ENCODE measurements at regions not wholly inside any gene's neighbourhood (a gene's known extent, or its start where the extent isn't known, plus 50 kb on each side); places are given as distances from the start of the nearest gene placed in this dataset.
A peak's percentile ranks its signal among the peaks of the same experiment; 100 is the strongest.

DNA sequence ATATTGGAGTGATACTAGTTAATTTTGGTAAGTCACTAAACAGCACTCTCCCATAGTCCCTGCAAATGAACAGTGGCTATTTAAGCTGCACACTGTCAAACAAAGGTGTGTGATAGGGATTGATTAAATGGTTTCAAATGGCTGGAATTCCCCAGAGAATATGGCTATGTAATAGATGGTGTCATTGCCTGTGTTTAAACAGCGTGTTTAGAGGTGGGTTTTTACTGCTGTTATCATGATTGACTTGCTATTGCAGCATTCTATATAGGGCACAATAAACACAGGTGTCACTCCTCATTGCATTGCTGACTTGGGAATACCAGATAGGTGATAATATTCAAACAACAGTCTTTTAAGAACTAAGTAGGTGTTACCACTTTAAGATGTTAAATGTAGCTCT lies 171.7 kb upstream of the MAN1A1 start:
- Histone ChIP-seq H3K9me2 (ENCODE audit: insufficient read depth, low read length) (no peaks in the 10 kb centered on the region), H3K79me2 (ENCODE audit: insufficient read depth, low read depth, low read length) (no peaks in the 10 kb centered on the region), H4K20me1 (ENCODE audit: insufficient read depth, low read length) (no peaks in the 10 kb centered on the region), H3K4me1 (ENCODE audit: insufficient read depth, low read length, poor library complexity, severe bottlenecking) (peaks cover 72% of the 10 kb centered on the region), H3K9me3 (ENCODE audit: low read length) (peaks cover 33% of the 10 kb centered on the region), H3K36me3 (ENCODE audit: insufficient read depth, low read length) (peaks cover 45% of the 10 kb centered on the region), H3K27ac (ENCODE audit: low read depth, low read length, poor library complexity, severe bottlenecking) (peak overlapping the region; percentile 96), H3K4me2 (ENCODE audit: low read length) (peak overlapping the region; percentile 65), H3K4me3 (ENCODE audit: low read depth, low read length, poor library complexity, severe bottlenecking) (no peak overlapping the region), H2AFZ (ENCODE audit: low read length) (peak overlapping the region; percentile 43; the same call in 1 of the 2 replicates)
- no peak for DNase-seq (ENCODE audit: low spot score)
- TF ChIP-seq, protein P1, sequence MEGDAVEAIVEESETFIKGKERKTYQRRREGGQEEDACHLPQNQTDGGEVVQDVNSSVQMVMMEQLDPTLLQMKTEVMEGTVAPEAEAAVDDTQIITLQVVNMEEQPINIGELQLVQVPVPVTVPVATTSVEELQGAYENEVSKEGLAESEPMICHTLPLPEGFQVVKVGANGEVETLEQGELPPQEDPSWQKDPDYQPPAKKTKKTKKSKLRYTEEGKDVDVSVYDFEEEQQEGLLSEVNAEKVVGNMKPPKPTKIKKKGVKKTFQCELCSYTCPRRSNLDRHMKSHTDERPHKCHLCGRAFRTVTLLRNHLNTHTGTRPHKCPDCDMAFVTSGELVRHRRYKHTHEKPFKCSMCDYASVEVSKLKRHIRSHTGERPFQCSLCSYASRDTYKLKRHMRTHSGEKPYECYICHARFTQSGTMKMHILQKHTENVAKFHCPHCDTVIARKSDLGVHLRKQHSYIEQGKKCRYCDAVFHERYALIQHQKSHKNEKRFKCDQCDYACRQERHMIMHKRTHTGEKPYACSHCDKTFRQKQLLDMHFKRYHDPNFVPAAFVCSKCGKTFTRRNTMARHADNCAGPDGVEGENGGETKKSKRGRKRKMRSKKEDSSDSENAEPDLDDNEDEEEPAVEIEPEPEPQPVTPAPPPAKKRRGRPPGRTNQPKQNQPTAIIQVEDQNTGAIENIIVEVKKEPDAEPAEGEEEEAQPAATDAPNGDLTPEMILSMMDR (conservative IDR thresholded peaks at IDR 0.05; ENCODE audit: low read length), result no peak
- no peak for TF ChIP-seq EZH2phosphoT487 (IDR thresholded peaks at IDR 0.05; ENCODE audit: borderline replicate concordance, low read depth, low read length)
- CTCF ChIA-PET (ENCODE audit: unreplicated experiment), result no interaction called here
- no TSS peak for BruUV-seq (replicated peaks)
- intact Hi-C loops (cut with micrococcal nuclease; ENCODE audit: unreplicated experiment), result no loop called here
- POLR2A ChIA-PET, result interaction anchor here (0.5 to 2.1 kb wide), 9 partner anchors 13 to 161 kb away, joined by 3 to 11 read pairs (median 3); no protein-coding TSS in a partner anchor

- Histone ChIP-seq H2AFZ (ENCODE audit: low read length) (peak overlapping the region; percentile 28; the same call in 1 of the 2 replicates), H4K20me1 (ENCODE audit: insufficient read depth, low read length) (no peaks in the 10 kb centered on the region), H3K9me3 (ENCODE audit: low read length) (peaks cover 35% of the 10 kb centered on the region), H3K79me2 (ENCODE audit: insufficient read depth, low read depth, low read length) (no peaks in the 10 kb centered on the region), H3K27ac (ENCODE audit: low read depth, low read length, poor library complexity, severe bottlenecking) (no peak overlapping the region), H3K4me2 (ENCODE audit: low read length) (0 out of 2 replicates have a peak overlapping the region, but pooled peaks have one; percentile 0), H3K4me3 (ENCODE audit: low read depth, low read length, poor library complexity, severe bottlenecking) (no peak overlapping the region), H3K9me2 (ENCODE audit: insufficient read depth, low read length) (no peaks in the 10 kb centered on the region), H3K4me1 (ENCODE audit: insufficient read depth, low read length, poor library complexity, severe bottlenecking) (peaks cover 34% of the 10 kb centered on the region), H3K36me3 (ENCODE audit: insufficient read depth, low read length) (peaks cover 30% of the 10 kb centered on the region)
- CTCF ChIA-PET (ENCODE audit: unreplicated experiment), result no interaction called here
- intact Hi-C loops (cut with micrococcal nuclease; ENCODE audit: unreplicated experiment), result no loop called here
- DNase-seq (ENCODE audit: low spot score), result peak; percentile 42
- POLR2A ChIA-PET, result interaction anchor here (0.6 to 1.1 kb wide), 3 partner anchors 69 to 366 kb away, joined by 3 to 5 read pairs (median 3); no protein-coding TSS in a partner anchor
- TF ChIP-seq, protein P1 (conservative IDR thresholded peaks at IDR 0.05; ENCODE audit: low read length), result no peak
- no peak for TF ChIP-seq EZH2phosphoT487 (IDR thresholded peaks at IDR 0.05; ENCODE audit: borderline replicate concordance, low read depth, low read length)
- no TSS peak for BruUV-seq (replicated peaks)
Observed at GRCh38 chr6:119517428-119517827, 167.9 kb upstream of the MAN1A1 start.

GRCh38 chr6:119514345-119514744 lies 164.8 kb upstream of the MAN1A1 start:
- peaks cover 25% of the 10 kb centered on the region for H3K4me1 ChIP-seq (ENCODE audit: insufficient read depth, low read length, poor library complexity, severe bottlenecking)
- DNase-seq (ENCODE audit: low spot score), result no peak
- peaks cover 10% of the 10 kb centered on the region for H3K9me3 ChIP-seq (ENCODE audit: low read length)
- H3K9me2 ChIP-seq (ENCODE audit: insufficient read depth, low read length), result no peaks in the 10 kb centered on the region
- intact Hi-C loops (cut with micrococcal nuclease; ENCODE audit: unreplicated experiment), result no loop called here
- POLR2A ChIA-PET, result interaction anchor here (1.5 to 2.9 kb wide), 2 partner anchors 11 to 79 kb away, joined by 4 to 7 read pairs; no protein-coding TSS in a partner anchor
- no peak overlapping the region for H3K4me3 ChIP-seq (ENCODE audit: low read depth, low read length, poor library complexity, severe bottlenecking)
- H2AFZ ChIP-seq (ENCODE audit: low read length), result peak overlapping the region; percentile 13; the same call in 1 of the 2 replicates
- CTCF ChIA-PET (ENCODE audit: unreplicated experiment), result no interaction called here
- H3K79me2 ChIP-seq (ENCODE audit: insufficient read depth, low read depth, low read length), result no peaks in the 10 kb centered on the region
- H3K27ac ChIP-seq (ENCODE audit: low read depth, low read length, poor library complexity, severe bottlenecking), result no peak overlapping the region
- TF ChIP-seq, protein P1 (conservative IDR thresholded peaks at IDR 0.05; ENCODE audit: low read length), result no peak
- no peak for TF ChIP-seq EZH2phosphoT487 (IDR thresholded peaks at IDR 0.05; ENCODE audit: borderline replicate concordance, low read depth, low read length)
- H3K36me3 ChIP-seq (ENCODE audit: insufficient read depth, low read length), result peaks cover 3% of the 10 kb centered on the region; the same call in 1 of the 2 replicates
- no TSS peak for BruUV-seq (replicated peaks)
- H4K20me1 ChIP-seq (ENCODE audit: insufficient read depth, low read length), result no peaks in the 10 kb centered on the region
- no peak overlapping the region for H3K4me2 ChIP-seq (ENCODE audit: low read length)
